SW 1271 (cell line): ENCODE measurements at regions not wholly inside any gene's neighbourhood (a gene's known extent, or its start where the extent isn't known, plus 50 kb on each side); places are given as distances from the start of the nearest gene placed in this dataset.
A peak's percentile ranks its signal among the peaks of the same experiment; 100 is the strongest.
"Not testable (repeated sequence)": the region's sequence is repeated elsewhere in the genome, so short reads cannot be mapped to it uniquely, and the experiment has no call there.

Experiments
- DNase-seq, 2 experiments: peaks; one replicate each; lab custom pipeline; 2025; lab: John Stamatoyannopoulos, UW

DNA sequence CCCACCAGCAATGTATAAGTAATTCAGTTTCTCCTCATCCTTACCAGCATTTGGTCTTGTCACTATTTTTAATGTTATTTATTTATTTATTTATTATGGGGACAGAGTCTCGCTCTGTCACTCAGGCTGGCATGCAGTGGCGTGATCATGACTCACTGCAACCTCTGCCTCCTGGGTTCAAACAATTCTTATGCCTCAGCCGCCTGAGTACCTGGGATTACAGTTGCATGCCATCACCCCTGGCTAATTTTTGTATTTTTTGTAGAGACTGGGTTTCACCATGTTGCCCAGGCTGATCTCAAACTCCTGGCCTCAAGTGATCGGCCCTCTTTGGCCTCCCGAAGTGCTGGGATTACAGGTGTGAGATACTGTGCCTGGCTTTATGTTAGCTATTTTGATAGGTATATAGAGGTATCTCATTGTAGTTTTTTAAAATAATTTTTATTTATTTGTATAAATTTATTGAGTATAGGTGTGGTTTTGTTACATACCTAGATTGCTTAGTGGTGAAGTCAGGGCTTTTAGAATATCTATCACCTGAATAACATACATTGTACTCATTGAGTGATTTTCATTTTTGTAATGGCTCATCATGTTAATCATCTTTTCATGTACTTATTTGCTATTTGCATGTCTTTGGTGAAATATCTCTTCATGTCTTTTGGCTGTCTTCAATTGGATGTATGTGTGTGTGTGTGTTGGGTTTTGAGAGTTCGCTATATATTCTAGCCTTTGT is 53.3 kb downstream of the TANC2 start:
- DNase-seq = no peak

DNA sequence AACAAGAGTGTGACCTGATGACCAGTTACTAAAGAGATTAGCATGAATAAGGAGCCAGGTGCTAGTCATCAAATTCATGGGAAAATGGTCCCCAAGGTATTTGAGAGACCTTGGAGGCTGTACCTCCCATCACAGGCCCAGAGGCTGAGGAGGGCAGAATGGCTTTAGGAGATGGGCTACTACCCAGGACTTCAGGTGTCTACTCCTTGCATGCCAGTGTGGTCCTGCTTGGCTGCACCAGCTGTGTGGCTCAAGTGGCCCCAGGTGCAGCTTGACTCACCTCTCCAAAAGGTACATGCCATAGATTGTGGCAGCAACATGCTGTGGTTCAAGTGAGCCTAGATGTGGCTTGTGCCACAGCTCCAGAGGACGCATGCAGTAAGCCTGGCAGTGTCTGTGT is 56.5 kb downstream of the TANC2 start:
- DNase-seq = no peak

GRCh38 chr17:63023049-63023448 is 57.0 kb downstream of the TANC2 start:
- no peak for DNase-seq

DNA sequence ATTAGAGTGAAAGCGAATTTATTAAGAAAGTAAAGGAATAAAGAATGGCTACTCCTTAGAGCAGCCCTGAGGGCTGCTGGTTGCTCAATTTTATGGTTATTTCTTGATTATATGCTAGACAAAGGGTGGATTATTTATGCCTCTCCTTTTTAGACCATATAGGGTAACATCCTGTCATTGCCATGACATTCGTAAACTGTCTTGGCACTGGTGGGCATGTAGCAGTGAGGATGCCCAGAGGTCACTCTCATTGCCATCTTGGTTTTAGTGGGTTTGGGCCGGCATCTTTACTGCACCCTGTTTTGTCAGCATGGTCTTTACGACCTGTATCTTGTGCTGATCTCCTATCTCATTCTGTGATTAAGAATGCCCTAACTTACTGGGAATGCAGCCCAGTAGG is 58.2 kb downstream of the TANC2 start:
- DNase-seq = no peak

GRCh38 chr17:63024716-63025115 is 58.7 kb downstream of the TANC2 start:
- no peak for DNase-seq

GRCh38 chr17:63025637-63026036 is 59.6 kb downstream of the TANC2 start:
- not testable (repeated sequence) for DNase-seq

DNA sequence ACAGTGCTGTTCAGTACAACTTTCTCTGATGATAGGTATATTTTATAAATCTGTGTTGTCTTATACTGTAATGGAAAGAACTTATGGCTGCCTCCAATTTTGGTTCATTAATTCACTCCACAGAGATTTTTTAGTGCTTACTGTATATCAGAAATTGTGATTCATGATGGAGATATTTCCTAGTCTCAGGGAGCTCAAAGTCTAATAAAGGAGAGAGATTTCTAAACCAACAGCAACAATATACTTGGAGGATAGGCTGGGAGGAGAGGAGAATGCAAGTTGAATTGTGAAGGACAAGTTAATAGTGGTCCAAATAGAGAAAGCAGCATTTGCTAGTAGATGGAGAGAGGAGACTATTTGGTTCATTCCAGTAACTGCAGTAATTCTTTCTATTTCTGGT is 63.5 kb downstream of the TANC2 start:
- DNase-seq = peak; percentile 10 to 42

- no peak for DNase-seq
Measured at GRCh38 chr17:63032142-63032541, 66.1 kb downstream of the TANC2 start.

- no peak for DNase-seq
Measured at GRCh38 chr17:63033142-63033541, 67.1 kb downstream of the TANC2 start.

GRCh38 chr17:63035271-63035670 is 69.2 kb downstream of the TANC2 start:
- DNase-seq = no peak

DNA sequence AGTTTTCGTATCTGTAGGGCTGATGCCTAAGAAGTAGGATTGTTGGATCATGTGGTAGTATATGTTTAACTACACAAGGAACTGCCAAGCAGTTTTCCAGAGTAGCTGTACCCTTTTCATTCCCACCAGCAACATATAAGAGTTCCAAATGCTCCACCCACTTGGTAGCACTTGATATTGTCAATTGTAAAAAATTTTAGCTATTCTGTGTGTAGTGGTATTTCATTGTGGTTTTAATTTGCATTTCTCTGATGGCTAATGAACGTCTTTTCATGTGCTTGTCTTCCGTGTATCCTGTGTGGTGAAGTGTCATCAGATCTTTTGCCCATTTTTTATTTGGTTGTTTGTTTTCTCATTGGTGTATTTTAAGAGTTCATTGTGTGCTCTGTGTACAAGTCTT is 69.7 kb downstream of the TANC2 start:
- DNase-seq = no peak

- no peak for DNase-seq
Measured at GRCh38 chr17:63039342-63039741, 73.3 kb downstream of the TANC2 start.

- DNase-seq = no peak
Measured at GRCh38 chr17:63039899-63040602, 74.0 kb downstream of the TANC2 start.

DNA sequence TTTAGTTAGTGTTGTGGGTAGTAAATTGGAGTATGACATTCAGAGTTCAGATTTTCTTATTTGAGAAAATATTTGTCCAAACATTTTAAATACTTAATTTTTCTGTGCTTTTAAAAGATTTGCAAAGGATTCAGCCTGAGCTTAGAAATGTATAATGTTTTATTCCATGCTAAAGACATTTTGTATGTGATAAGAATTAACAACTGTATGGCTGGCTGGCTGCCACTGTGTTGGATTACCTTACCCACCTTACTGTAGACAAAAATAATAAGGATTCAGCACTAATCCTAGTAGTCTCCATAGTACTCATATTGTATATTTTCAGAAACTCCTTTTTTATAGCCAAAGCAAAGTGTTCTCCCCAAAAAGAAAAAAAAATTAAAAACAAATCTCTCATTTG is 74.8 kb downstream of the TANC2 start:
- DNase-seq = no peak

GRCh38 chr17:63041251-63041650 is 75.2 kb downstream of the TANC2 start:
- DNase-seq = no peak

DNA sequence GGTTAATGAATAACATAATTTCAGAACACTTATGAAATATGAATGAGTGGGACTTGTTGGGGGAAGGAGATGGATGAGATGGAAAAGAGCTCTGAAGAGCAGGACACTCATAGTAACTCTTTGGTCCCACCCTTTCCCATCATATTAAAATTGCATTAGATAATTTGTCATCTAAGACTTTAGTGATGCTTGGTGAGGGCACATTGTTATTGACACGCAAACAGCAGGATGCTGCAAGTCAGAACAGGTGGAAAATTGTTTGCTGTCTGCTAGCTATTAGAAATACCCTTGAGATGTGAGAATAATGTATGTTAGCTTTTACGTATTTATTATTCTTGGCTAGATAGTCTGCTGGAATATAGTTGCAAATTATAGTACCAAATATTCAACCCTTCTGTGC is 75.7 kb downstream of the TANC2 start:
- DNase-seq = no peak

DNA sequence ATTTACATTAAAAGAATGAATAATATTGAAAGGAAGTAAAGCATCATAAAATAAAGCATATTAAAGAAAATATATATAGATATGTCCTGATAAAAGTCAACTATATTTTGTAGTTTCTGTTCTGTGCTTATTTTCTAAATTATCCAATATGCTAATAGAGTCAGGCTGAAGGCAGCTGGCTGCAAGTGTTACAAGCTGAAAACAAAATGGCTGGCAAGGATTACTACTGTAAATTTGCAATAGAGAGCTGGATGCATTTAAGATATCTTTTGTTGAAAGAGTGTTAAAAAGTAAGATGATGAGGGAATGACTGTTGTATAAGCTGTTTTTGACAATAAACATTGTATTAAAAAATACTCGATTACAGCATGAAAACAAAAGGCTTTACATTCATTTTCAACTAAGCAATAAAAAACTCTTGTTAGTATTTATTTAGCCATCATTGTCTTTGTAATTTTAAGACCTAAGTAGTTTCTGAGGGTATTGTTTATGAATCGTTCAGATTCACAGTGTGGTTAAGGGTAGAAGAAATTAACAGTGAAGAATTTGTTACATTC is 76.3 kb downstream of the TANC2 start:
- no peak for DNase-seq

- DNase-seq = not testable (repeated sequence)
Measured at GRCh38 chr17:63057560-63057959, 91.5 kb downstream of the TANC2 start.

DNA sequence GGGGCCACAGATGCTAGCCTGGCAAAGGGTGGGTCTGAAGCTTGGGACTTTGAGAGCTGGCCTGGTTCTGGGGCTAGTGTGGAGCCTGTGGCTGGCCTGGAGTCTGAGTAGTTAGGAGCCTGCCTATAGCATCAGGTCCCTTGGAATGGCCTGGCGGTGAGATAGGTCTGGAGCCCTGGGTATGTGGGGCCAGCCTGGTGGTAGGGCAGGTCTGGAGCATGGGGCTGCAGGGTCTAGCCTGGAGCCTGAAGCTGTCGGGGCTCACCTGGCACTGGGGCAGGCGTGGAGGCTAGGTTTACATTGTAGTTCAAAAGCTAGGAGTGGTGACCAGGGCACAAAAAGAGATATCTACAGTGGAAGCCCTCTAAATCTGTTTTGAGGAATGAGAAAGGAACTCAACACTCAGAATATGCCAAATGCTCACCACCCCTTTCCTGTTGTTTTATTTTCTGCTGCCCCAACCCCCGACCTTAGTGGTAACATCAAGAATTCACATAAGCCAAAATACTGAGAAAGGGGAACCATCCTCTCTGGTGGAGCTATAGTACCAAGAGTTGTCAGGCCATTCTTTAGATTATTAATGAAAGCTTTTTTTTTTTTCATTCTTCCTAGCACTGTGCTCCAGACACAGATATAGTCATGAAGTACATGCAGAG is 100.3 kb downstream of the TANC2 start:
- DNase-seq = no peak

- DNase-seq = no peak
Measured at GRCh38 chr17:63069245-63069644, 103.2 kb downstream of the TANC2 start.

DNA sequence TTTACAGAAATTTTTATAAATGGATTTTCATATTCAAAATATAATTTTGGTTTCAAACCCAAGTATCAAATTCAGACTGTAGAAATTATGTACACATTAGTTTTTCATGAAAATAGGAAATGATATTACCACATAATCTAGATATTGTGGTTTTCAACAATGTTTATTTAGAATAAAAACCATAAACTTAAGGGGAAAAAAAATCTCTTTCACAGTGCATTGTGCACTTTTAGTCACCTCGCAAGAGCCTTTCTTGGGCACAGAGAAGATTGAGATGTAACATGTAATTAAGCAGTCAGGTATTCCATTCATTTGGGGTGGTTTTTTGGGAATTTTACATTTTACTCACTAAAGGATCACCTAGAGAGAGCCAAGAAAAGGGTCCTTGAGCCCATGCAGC is 104.0 kb downstream of the TANC2 start:
- no peak for DNase-seq

DNA sequence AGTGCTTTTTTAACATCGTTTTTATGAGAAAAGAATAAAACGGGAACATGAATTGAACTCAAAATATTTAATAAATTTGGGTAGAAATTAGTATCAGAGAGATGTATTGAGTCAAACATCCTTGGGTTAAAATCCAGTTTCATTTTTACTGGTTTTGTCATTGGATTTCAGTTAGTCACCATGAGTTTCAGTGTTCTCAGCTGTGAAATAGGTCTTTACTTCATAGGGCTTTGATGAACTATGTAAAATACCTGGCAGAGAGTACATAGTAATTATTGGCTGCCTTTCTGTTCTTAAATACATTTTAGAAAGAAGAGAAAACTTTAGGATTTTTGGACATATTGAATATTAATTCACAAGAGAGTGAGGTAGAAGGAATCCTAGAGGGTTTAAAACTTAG is 105.8 kb downstream of the TANC2 start:
- DNase-seq = no peak

GRCh38 chr17:63075969-63076368 is 109.9 kb downstream of the TANC2 start:
- DNase-seq = no peak
